Omental fat pad (tissue), 3 donors: ENCODE measurements at regions not wholly inside any gene's neighbourhood (a gene's known extent, or its start where the extent isn't known, plus 50 kb on each side); places are given as distances from the start of the nearest gene placed in this dataset. TPM values are rescaled to one million over a fixed set of nuclear protein-coding genes. Genes with fewer than 3 reads are reported as not detected.

Experiments
- ATAC-seq: fragments of 150-250 bp; one replicate; pipeline ENCODE4 v1.9.1; 2016; ENCODE audit warnings: mild to moderate bottlenecking, moderate library complexity; ENCODE audit not compliant: low FRiP score
- DNase-seq: peaks from one replicate; pipeline ENCODE4 v3.0.0-alpha.2; 2019; ENCODE audit warnings: low spot score
- CTCF ChIP-seq, 3 donors: fragments of 450-650 bp; IDR thresholded peaks; one replicate each; pipeline ENCODE4 v1.5.1; 2016 to 2017; ENCODE audit warnings: antibody characterized with exemption in 3 of 3, mild to moderate bottlenecking in 3 of 3, moderate library complexity in 2 of 3
- small RNA-seq: library from RNA; depleted of rRNA; stranded (forward); fragments of <200 nt; gene quantifications from one replicate; pipeline ENCODE3, GENCODE V24; 2016

GRCh38 chr5:91217859-91218258, 165.3 kb downstream of the ARRDC3 start:
- ATAC-seq (no peak), DNase-seq (no peak)
- no peak for TF ChIP-seq CTCF (IDR thresholded peaks at IDR 0.05)

- no peak for DNase-seq
- ATAC-seq = no peak
- TF ChIP-seq CTCF (IDR thresholded peaks at IDR 0.05) = no peak
These were observed 168.5 kb downstream of the ARRDC3 start for GRCh38 chr5:91214571-91214970.

Small RNA genes in the stretch of these regions (small RNA-seq; reads per million reads assigned to genes)
- gene RF00017 (not detected), gene RNU4-90P (not detected)
